ENCODE measurements at regions not wholly inside any gene's neighbourhood (a gene's known extent, or its start where the extent isn't known, plus 50 kb on each side); places are given as distances from the start of the nearest gene placed in this dataset.
A peak's percentile ranks its signal among the peaks of the same experiment; 100 is the strongest.
"Not testable (repeated sequence)": the region's sequence is repeated elsewhere in the genome, so short reads cannot be mapped to it uniquely, and the experiment has no call there.

GRCh38 chr6:28816339-28816908, 107.4 kb downstream of the TRIM27 start:
- Histone ChIP-seq H3K27ac (no peak overlapping the region), H3K36me3 (no peaks in the 10 kb centered on the region), H3K27me3 (replicated peaks) (peaks cover 54% of the 10 kb centered on the region), H3K9me3 (replicated peaks) (no peaks in the 10 kb centered on the region), H3K4me1 (replicated peaks) (no peaks in the 10 kb centered on the region; the same call in 1 of the 2 replicates), H3K4me3 (no peak overlapping the region)
- DNase-seq (ENCODE audit: low read depth in 1 of 2, low spot score in 2 of 2), result no peak

GRCh38 chr6:28816909-28817807, 106.6 kb downstream of the TRIM27 start:
- Histone ChIP-seq H3K4me1 (replicated peaks) (no peaks in the 10 kb centered on the region; the same call in 1 of the 2 replicates), H3K9me3 (replicated peaks) (no peaks in the 10 kb centered on the region), H3K27me3 (replicated peaks) (peaks cover 47% of the 10 kb centered on the region), H3K4me3 (no peak overlapping the region), H3K27ac (no peak overlapping the region), H3K36me3 (no peaks in the 10 kb centered on the region)
- peak; percentile 56 to 57 for DNase-seq (ENCODE audit: low read depth in 1 of 2, low spot score in 2 of 2)

GRCh38 chr6:28817808-28818145, 106.0 kb downstream of the TRIM27 start:
- Histone ChIP-seq H3K36me3 (no peaks in the 10 kb centered on the region), H3K27me3 (replicated peaks) (peaks cover 42% of the 10 kb centered on the region), H3K4me1 (replicated peaks) (no peaks in the 10 kb centered on the region; the same call in 1 of the 2 replicates), H3K27ac (no peak overlapping the region), H3K9me3 (replicated peaks) (no peaks in the 10 kb centered on the region), H3K4me3 (no peak overlapping the region)
- no peak for DNase-seq (ENCODE audit: low read depth in 1 of 2, low spot score in 2 of 2)

- DNase-seq (ENCODE audit: low read depth in 1 of 2, low spot score in 2 of 2), result no peak
- H3K27me3 ChIP-seq (replicated peaks), result peaks cover 29% of the 10 kb centered on the region
- H3K9me3 ChIP-seq (replicated peaks), result no peaks in the 10 kb centered on the region; the same call in 1 of the 2 replicates
- H3K4me1 ChIP-seq (replicated peaks), result no peaks in the 10 kb centered on the region
- no peak overlapping the region for H3K27ac ChIP-seq
- no peaks in the 10 kb centered on the region for H3K36me3 ChIP-seq
- no peak overlapping the region for H3K4me3 ChIP-seq
These were observed 98.7 kb downstream of the TRIM27 start for GRCh38 chr6:28824793-28825731.

- DNase-seq (ENCODE audit: low read depth in 1 of 2, low spot score in 2 of 2), result no peak
- Histone ChIP-seq H3K36me3 (no peaks in the 10 kb centered on the region), H3K9me3 (replicated peaks) (no peaks in the 10 kb centered on the region; the same call in 1 of the 2 replicates), H3K27ac (no peak overlapping the region), H3K4me1 (replicated peaks) (no peaks in the 10 kb centered on the region), H3K27me3 (replicated peaks) (peaks cover 29% of the 10 kb centered on the region), H3K4me3 (no peak overlapping the region)
These were observed 98.0 kb downstream of the TRIM27 start for GRCh38 chr6:28825732-28826293.

- H3K27ac ChIP-seq; H3K27me3 ChIP-seq (replicated peaks); H3K4me3 ChIP-seq; DNase-seq (ENCODE audit: low read depth in 1 of 2, low spot score in 2 of 2); H3K36me3 ChIP-seq; H3K4me1 ChIP-seq (replicated peaks); H3K9me3 ChIP-seq (replicated peaks): not testable (repeated sequence)
These were observed 92.1 kb downstream of the TRIM27 start for GRCh38 chr6:28831683-28832082.

GRCh38 chr6:28836703-28837102, 87.1 kb downstream of the TRIM27 start:
- not testable (repeated sequence) for H3K27me3 ChIP-seq (replicated peaks); H3K27ac ChIP-seq

GRCh38 chr6:28838289-28838633, 85.5 kb downstream of the TRIM27 start:
- Histone ChIP-seq H3K27me3 (replicated peaks) (no peaks in the 10 kb centered on the region), H3K4me3 (peak overlapping the region; percentile 51), H3K27ac (no peak overlapping the region), H3K36me3 (no peaks in the 10 kb centered on the region), H3K9me3 (replicated peaks) (no peaks in the 10 kb centered on the region), H3K4me1 (replicated peaks) (peaks cover 3% of the 10 kb centered on the region; the same call in 1 of the 2 replicates)
- peak; percentile 53 to 86 for DNase-seq (ENCODE audit: low read depth in 1 of 2, low spot score in 2 of 2)

More at GRCh38 chr6:28836703-28837102, 87.1 kb downstream of the TRIM27 start:
- not testable (repeated sequence) for H3K36me3 ChIP-seq; DNase-seq (ENCODE audit: low read depth in 1 of 2, low spot score in 2 of 2); H3K4me1 ChIP-seq (replicated peaks); H3K4me3 ChIP-seq; H3K9me3 ChIP-seq (replicated peaks)

- Histone ChIP-seq H3K9me3 (replicated peaks) (no peaks in the 10 kb centered on the region), H3K4me1 (replicated peaks) (peaks cover 3% of the 10 kb centered on the region; the same call in 1 of the 2 replicates), H3K36me3 (no peaks in the 10 kb centered on the region), H3K27me3 (replicated peaks) (no peaks in the 10 kb centered on the region), H3K4me3 (peak overlapping the region; percentile 51), H3K27ac (no peak overlapping the region)
- DNase-seq (ENCODE audit: low read depth in 1 of 2, low spot score in 2 of 2), result peak; percentile 87 to 92
These were observed 84.9 kb downstream of the TRIM27 start for GRCh38 chr6:28838634-28839442.

GRCh38 chr6:28839443-28840120, 84.2 kb downstream of the TRIM27 start:
- Histone ChIP-seq H3K36me3 (no peaks in the 10 kb centered on the region), H3K9me3 (replicated peaks) (no peaks in the 10 kb centered on the region), H3K27me3 (replicated peaks) (no peaks in the 10 kb centered on the region), H3K4me3 (peak overlapping the region; percentile 51), H3K4me1 (replicated peaks) (peaks cover 3% of the 10 kb centered on the region; the same call in 1 of the 2 replicates), H3K27ac (no peak overlapping the region)
- DNase-seq (ENCODE audit: low read depth in 1 of 2, low spot score in 2 of 2), result no peak

- Histone ChIP-seq H3K4me3 (no peak overlapping the region), H3K36me3 (no peaks in the 10 kb centered on the region), H3K27me3 (replicated peaks) (no peaks in the 10 kb centered on the region), H3K9me3 (replicated peaks) (no peaks in the 10 kb centered on the region), H3K4me1 (replicated peaks) (peaks cover 3% of the 10 kb centered on the region; the same call in 1 of the 2 replicates), H3K27ac (no peak overlapping the region)
- DNase-seq (ENCODE audit: low read depth in 1 of 2, low spot score in 2 of 2), result no peak
These were observed 82.5 kb downstream of the TRIM27 start for GRCh38 chr6:28841290-28841689.

GRCh38 chr6:28848756-28849155, 75.0 kb downstream of the TRIM27 start:
- not testable (repeated sequence) for H3K27me3 ChIP-seq (replicated peaks); H3K27ac ChIP-seq; H3K4me3 ChIP-seq; H3K4me1 ChIP-seq (replicated peaks); DNase-seq (ENCODE audit: low read depth in 1 of 2, low spot score in 2 of 2); H3K9me3 ChIP-seq (replicated peaks); H3K36me3 ChIP-seq

Measured in SJSA1 (cell line).